ENCODE measurements at regions not wholly inside any gene's neighbourhood (a gene's known extent, or its start where the extent isn't known, plus 50 kb on each side); places are given as distances from the start of the nearest gene placed in this dataset.

DNA sequence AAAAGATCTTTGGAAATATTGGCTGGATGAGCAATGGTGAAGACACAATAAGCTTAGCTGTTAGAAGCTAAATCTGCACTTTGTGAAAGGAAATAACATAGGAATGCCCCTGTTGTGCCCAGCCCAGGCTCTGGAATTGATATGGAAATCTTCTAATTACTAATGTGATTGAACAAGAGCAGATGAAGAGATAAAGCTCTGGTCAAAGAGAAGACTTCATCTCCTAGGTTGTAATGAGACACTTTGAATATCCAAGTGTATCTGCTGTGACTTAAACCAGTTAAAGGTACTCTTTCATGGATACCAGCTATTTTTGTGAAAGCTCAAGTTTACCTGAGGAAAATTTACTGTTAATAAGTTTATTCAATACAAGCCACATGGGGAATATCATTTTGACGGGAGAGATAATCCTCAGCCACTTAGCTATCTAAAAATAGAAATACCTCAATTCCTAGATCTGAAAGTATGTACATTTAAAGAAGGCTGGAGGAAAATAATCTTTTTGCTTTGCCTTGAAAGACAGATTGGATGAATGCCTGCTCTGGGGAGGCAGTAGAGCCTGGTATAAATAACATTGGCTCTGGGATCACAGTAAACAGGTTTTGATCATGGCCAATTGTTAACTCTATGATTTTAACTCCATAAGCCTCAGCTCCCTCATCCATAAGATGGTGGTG, 494.0 kb upstream of the B3GALT2 start:
- Histone ChIP-seq H3K27me3 (no peaks in the 10 kb centered on the region), H3K4me3 (replicated peaks in 1 of 3) (no peak overlapping the region), H3K36me3 (no peaks in the 10 kb centered on the region), H3K4me1 (peaks cover 7 to 18% of the 10 kb centered on the region in 2 donors), H3K9me3 (no peaks in the 10 kb centered on the region), H3K27ac (no peak overlapping the region)
- WGBS, 2 donors, result 18 to 36% methylated on average over 1 of the region's 1 CpG
- intact Hi-C loops (cut with DNase I), result no loop called here
- TF ChIP-seq, protein P1, sequence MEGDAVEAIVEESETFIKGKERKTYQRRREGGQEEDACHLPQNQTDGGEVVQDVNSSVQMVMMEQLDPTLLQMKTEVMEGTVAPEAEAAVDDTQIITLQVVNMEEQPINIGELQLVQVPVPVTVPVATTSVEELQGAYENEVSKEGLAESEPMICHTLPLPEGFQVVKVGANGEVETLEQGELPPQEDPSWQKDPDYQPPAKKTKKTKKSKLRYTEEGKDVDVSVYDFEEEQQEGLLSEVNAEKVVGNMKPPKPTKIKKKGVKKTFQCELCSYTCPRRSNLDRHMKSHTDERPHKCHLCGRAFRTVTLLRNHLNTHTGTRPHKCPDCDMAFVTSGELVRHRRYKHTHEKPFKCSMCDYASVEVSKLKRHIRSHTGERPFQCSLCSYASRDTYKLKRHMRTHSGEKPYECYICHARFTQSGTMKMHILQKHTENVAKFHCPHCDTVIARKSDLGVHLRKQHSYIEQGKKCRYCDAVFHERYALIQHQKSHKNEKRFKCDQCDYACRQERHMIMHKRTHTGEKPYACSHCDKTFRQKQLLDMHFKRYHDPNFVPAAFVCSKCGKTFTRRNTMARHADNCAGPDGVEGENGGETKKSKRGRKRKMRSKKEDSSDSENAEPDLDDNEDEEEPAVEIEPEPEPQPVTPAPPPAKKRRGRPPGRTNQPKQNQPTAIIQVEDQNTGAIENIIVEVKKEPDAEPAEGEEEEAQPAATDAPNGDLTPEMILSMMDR (IDR thresholded peaks at IDR 0.05), result no peak
- TF ChIP-seq POLR2A (IDR thresholded peaks at IDR 0.05), result no peak
- no peak for DNase-seq

DNA sequence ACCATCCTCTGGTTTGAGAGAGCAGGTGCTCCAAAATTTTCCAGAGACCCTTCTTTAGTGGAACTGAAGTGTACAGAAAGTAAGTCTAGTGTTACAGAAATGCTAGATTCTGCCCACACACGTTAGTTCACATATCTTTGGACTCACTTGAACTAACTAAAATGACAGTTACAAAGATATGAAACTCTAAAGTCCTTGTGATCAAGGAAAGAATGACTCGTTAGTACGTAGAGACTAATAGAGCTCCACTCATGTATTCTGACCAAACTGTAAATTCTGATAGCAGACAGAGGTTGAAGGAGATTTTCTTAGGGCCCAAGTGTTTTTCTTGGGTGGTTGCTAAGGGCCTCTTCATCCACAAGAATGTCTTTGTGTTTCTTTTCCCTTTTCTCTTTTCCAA, 491.5 kb upstream of the B3GALT2 start:
- intact Hi-C loops (cut with DNase I), result no loop called here
- Histone ChIP-seq H3K36me3 (no peaks in the 10 kb centered on the region), H3K4me3 (replicated peaks in 1 of 3) (no peak overlapping the region), H3K9me3 (no peaks in the 10 kb centered on the region), H3K4me1 (peaks cover 7 to 18% of the 10 kb centered on the region in 2 donors), H3K27ac (peak overlapping the region; percentile 32 to 63 (median 56)), H3K27me3 (no peaks in the 10 kb centered on the region)
- no peak for TF ChIP-seq POLR2A (IDR thresholded peaks at IDR 0.05)
- TF ChIP-seq, protein P1 (IDR thresholded peaks at IDR 0.05), result no peak
- peak in 1 of 2 donors; percentile 10 for DNase-seq
- WGBS, 2 donors, result 22 to 36% methylated on average over 3 of the region's 3 CpGs

- TF ChIP-seq, protein P1 (IDR thresholded peaks at IDR 0.05), result no peak
- no peak for TF ChIP-seq POLR2A (IDR thresholded peaks at IDR 0.05)
- 15 to 68% methylated on average over 2 of the region's 2 CpGs for WGBS, 2 donors
- DNase-seq, result no peak
Measured at GRCh38 chr1:193676996-193677549, 490.7 kb upstream of the B3GALT2 start.

DNA sequence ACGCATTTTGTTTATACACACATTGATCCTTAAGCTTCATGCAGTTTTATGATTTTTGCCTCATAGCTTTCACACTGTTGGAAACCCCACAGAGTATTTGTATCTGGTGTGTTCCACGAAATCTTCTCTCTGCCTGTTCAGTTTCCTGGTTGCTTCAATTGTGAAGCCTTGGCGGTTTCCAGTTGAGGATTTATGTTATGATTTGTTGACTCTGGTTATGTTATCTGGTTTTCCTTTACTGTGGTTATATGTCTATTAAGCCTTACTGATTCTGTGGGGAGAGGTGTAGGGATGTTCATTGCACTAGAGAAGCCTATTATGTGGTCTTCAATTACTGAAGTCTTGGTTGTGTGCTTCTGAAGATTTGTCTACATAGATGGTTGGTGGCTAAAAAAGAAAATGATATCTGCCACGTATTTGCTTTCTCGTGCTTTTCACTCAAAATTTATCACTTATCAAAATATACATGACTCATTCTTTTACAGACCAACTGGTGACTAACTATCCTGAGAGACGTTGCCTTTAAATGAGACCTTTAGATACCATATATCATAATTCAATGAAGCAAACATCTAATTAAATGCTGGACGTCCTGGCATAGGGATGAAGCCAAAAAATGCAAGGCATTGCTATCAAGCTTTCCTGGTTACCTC, 488.0 kb upstream of the B3GALT2 start:
- H3K4me1 ChIP-seq, result peaks cover 7 to 8% of the 10 kb centered on the region in 2 donors
- no peaks in the 10 kb centered on the region for H3K36me3 ChIP-seq
- TF ChIP-seq, protein P1 (IDR thresholded peaks at IDR 0.05), result no peak
- TF ChIP-seq POLR2A (IDR thresholded peaks at IDR 0.05), result no peak
- intact Hi-C loops (cut with DNase I), result no loop called here
- DNase-seq, result no peak
- H3K27me3 ChIP-seq, result no peaks in the 10 kb centered on the region
- H3K27ac ChIP-seq, result no peak overlapping the region
- H3K9me3 ChIP-seq, result no peaks in the 10 kb centered on the region
- 86% methylated on average over 7 of the region's 7 CpGs for WGBS, 2 donors
- H3K4me3 ChIP-seq (replicated peaks in 1 of 3), result no peak overlapping the region

More at GRCh38 chr1:193676996-193677549, 490.7 kb upstream of the B3GALT2 start:
- Histone ChIP-seq H3K27me3 (no peaks in the 10 kb centered on the region), H3K9me3 (no peaks in the 10 kb centered on the region), H3K4me1 (peaks cover 7 to 18% of the 10 kb centered on the region in 2 donors), H3K36me3 (no peaks in the 10 kb centered on the region), H3K4me3 (replicated peaks in 1 of 3) (no peak overlapping the region), H3K27ac (peak overlapping the region in 1 of 3 donors; percentile 63)
- intact Hi-C loops (cut with DNase I), result no loop called here

All from thyroid gland (tissue), 4 donors.